GM10266 (cell line): ENCODE measurements at regions not wholly inside any gene's neighbourhood (a gene's known extent, or its start where the extent isn't known, plus 50 kb on each side); places are given as distances from the start of the nearest gene placed in this dataset.

Experiments used
- DNase-seq: peaks from one replicate; pipeline ENCODE4 v3.0.0; 2012; ENCODE audit errors: extremely low spot score
- CTCF ChIP-seq: IDR thresholded peaks from 2 replicates; pipeline ENCODE4 v1.5.1; 2012; ENCODE audit warnings: mild to moderate bottlenecking, low read depth; ENCODE audit not compliant: control insufficient read depth, insufficient read depth; ENCODE audit errors: missing control alignments

DNA sequence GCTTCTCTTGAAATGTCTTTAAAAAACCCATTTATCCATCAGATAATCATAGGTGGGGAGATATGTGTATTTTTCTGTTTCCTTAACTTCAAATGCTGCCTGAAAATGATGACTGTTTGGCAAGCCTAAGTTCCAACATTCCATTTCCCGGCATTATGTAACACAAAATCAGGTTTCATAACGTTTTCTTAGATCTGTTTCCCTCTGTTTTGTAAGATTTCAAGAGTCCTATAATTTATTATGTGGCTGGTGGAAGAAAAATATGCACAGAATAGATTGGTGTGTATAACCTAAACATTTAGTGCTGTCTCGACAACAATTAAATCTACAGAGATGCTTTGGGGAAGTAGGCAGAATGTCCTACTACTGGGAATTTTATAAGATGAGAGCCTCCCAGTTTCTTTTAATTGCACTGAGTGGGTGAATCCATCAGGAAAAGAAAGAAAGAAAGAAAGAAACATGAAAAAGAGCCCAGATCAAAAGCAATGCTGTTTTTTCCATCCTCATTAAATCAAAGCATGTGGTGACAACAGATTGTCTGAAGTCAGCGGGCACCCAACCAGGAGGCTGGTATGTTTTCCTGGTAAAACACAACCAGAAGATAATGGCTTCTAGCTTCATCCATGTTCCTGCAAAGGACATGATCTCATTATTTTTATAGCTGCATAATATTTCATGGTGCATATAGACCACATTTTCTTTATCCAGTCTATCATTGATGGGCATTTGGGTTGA lies 529.4 kb upstream of the AMELY start:
- no peak for TF ChIP-seq CTCF
- DNase-seq = no peak

- TF ChIP-seq CTCF = no peak
- DNase-seq = no peak
These were observed 525.5 kb upstream of the AMELY start for GRCh38 chrY:7437086-7437485.

DNA sequence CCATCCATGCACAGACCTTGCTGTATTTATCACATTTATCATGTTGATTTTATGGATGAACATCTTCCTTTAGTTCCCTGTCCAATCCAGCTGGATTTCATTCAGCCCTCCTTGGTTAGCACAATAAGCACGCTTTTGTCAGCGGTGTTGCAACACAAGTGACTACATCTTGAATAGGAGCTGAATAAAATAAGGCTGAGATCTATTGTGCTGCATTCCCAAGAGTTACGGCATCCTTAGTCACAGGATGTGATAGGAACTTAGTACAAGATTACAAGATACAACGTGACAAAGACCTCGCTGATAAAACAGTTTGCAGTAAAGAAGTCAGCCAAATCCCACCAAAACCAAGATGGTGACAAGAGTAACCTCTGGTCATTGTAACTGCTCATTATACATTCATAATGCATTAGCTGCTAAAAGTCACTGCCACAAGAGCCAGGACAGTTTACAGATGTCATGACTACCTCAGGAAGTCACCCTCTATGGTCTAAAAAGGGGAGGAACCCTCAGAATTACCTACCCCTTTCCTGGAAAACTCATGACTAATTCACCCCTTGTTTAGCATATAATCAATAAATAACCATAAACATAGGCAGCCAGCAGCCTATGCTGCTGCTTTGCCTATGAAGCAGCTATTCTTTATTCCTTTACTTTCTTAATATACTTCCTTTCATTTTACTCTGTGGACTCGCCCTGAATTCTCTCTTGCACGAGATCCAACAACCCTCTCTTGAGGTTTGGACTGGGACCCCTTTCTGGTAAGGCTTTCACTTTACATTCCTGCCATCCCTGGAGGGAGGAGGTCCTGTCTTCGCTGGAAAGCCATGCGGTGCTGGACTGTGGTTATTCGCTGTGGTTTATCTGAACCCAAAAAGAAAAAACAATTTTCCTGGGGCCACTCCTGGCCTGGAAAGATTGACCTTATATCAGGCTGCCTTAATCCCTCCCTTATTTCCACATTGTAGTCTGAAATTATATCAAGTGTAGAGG lies 522.6 kb upstream of the AMELY start:
- no peak for DNase-seq
- no peak for TF ChIP-seq CTCF

DNA sequence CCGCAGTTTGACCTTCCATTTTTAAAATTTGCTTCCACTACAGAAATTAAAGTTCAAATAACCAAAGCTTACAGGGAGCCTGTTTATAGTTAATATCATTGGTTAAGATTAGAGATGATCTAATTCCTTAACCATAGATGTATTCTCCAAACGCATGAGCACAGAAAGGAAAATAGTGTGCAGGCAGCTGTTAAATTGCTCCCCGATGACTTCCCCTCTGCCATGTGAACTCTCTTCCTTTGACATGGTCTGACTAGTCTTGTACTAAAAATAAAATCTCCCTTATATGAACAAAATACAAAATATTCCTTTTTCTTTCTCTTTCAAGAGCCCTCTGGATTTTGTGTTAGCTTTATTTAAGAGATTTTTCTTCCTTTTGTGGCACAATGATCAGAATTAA lies 507.6 kb upstream of the AMELY start:
- no peak for TF ChIP-seq CTCF
- DNase-seq = no peak

DNA sequence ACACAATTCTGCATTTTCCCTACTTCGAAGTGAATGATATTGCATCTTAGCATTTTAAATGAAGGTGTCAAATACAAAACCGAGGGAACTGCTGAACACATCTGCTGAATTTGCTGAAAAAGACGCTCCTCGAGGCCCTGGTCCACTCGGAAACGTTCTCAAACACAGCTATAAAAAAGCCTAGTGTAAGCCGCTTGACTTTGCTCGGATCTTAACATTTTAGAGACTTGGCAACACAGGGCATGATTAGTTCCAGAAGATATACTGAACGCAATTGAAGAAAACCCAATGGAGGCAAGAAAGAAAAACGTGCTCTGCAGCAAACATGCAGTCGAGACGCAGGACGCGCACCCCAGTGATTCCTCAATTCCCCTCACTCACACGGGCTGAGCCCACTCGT lies 506.4 kb upstream of the AMELY start:
- no peak for TF ChIP-seq CTCF
- DNase-seq = no peak

DNA sequence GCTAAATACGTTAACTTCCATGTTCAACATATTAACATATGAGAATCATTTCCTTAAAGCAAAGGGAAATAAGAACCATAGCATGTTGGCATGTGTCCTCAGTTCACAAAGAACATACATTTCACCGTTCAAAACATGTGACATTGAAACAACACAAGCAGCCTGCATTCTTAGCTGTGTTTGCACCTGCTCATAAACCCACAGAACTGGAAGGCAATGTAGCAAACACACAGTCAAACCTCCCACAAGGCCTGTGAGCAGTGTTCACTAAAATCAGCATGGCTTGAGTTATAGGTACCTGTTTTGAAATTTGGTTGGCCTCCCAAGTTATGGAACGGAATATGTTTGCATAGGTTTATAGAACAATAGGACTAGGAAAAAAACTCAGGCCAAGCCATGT lies 504.9 kb upstream of the AMELY start:
- no peak for DNase-seq
- no peak for TF ChIP-seq CTCF
